Endothelial cell of umbilical vein (primary cell): ENCODE measurements at regions not wholly inside any gene's neighbourhood (a gene's known extent, or its start where the extent isn't known, plus 50 kb on each side); places are given as distances from the start of the nearest gene placed in this dataset.

ENCODE experiments used
- BruUV-seq: library from RNA; stranded (reverse); fragments of 400-500 nt; replicated peaks from 2 replicates; lab custom pipeline; 2021; lab: Mats Ljungman, UMichigan
- CTCF ChIA-PET: fragments of 300-600, 350-600 bp; sonication (Branson Sonifier 250); formaldehyde crosslinking; loops from one replicate; lab custom pipeline; 2021; ENCODE audit warnings: antibody characterized with exemption, inconsistent platforms; lab: Charles Lee
- POLR2A ChIA-PET: fragments of 300-600, 350-600 bp; sonication (Branson Sonifier 250); formaldehyde crosslinking; loops from one replicate; lab custom pipeline; 2021; ENCODE audit warnings: antibody characterized with exemption, inconsistent platforms; lab: Charles Lee
- DNase-seq: peaks from one replicate; pipeline ENCODE4 v3.0.0-alpha.2; 2011; ENCODE audit warnings: low read depth, low spot score
- FAIRE-seq: peaks from 2 replicates; lab custom pipeline; 2011; peaks lifted over from hg19 to GRCh38; lab: Jason Lieb, UNC
- H2AFZ ChIP-seq: 2 replicates; pipeline ENCODE4 v1.6.0; 2012; ENCODE audit warnings: low read depth, low read length, control low read depth, inconsistent platforms
- H3K27ac ChIP-seq: 2 replicates; pipeline ENCODE4 v1.5.1; 2011; ENCODE audit warnings: low read depth, mild to moderate bottlenecking, control low read depth, low read length, moderate library complexity; ENCODE audit not compliant: insufficient read depth
- H3K27me3 ChIP-seq, 2 experiments: 2 replicates each; pipeline versions ENCODE4 v1.6.0 to v1.6.1; 2011; ENCODE audit warnings: low read length in 2 of 2, mixed read lengths in 1 of 2; ENCODE audit not compliant: control insufficient read depth in 2 of 2, insufficient read depth in 2 of 2
- H3K36me3 ChIP-seq, 2 experiments: 2 replicates in 1 of 2; 3 replicates in 1 of 2; pipeline ENCODE4 v1.5.1; 2011; ENCODE audit warnings: low read length in 2 of 2, mild to moderate bottlenecking in 1 of 2, moderate library complexity in 1 of 2; ENCODE audit not compliant: control insufficient read depth in 2 of 2, insufficient read depth in 2 of 2; ENCODE audit errors: extremely low read depth in 1 of 2
- H3K4me1 ChIP-seq: 3 replicates; pipeline ENCODE4 v1.5.1; 2011; ENCODE audit warnings: mild to moderate bottlenecking, low read length; ENCODE audit not compliant: control insufficient read depth, insufficient read depth; ENCODE audit errors: extremely low read depth
- H3K4me2 ChIP-seq: 2 replicates; pipeline ENCODE4 v1.6.1; 2011; ENCODE audit warnings: low read length, control low read depth, mixed read lengths; ENCODE audit not compliant: insufficient read depth
- H3K4me3 ChIP-seq, 3 experiments: fragments of 200-600 bp in 1 of 3; sonication (generic), shearing (Covaris generic) in 1 of 3; replicated peaks in 1 of 3; 2 replicates each; pipeline ENCODE4 v1.5.1; 2011 to 2016; ENCODE audit warnings: control low read depth in 3 of 3, low read length in 3 of 3, mild to moderate bottlenecking in 2 of 3, inconsistent platforms in 1 of 3, low read depth in 1 of 3, moderate library complexity in 1 of 3; ENCODE audit not compliant: insufficient read depth in 1 of 3
- H3K79me2 ChIP-seq: 2 replicates; pipeline ENCODE4 v1.6.0; 2012; ENCODE audit warnings: low read length, inconsistent platforms; ENCODE audit not compliant: control insufficient read depth, insufficient read depth
- H3K9ac ChIP-seq: replicated peaks from 2 replicates; pipeline ENCODE3; 2011; ENCODE audit warnings: low read length, control low read depth; ENCODE audit not compliant: insufficient read depth; ENCODE audit errors: extremely low read depth
- H3K9me1 ChIP-seq: replicated peaks from 3 replicates; pipeline ENCODE4 v1.6.0; 2011; ENCODE audit warnings: mild to moderate bottlenecking, low read length; ENCODE audit not compliant: control insufficient read depth, insufficient read depth; ENCODE audit errors: extremely low read depth
- H3K9me3 ChIP-seq: replicated peaks from 2 replicates; pipeline ENCODE4 v1.5.1; 2012; ENCODE audit warnings: low read length, inconsistent platforms; ENCODE audit not compliant: control insufficient read depth, insufficient read depth
- H4K20me1 ChIP-seq: replicated peaks from 2 replicates; pipeline ENCODE3; 2011; ENCODE audit warnings: mild to moderate bottlenecking, low read length; ENCODE audit not compliant: control insufficient read depth, insufficient read depth; ENCODE audit errors: extremely low read depth
- EZH2 ChIP-seq: IDR thresholded peaks from 2 replicates; pipeline ENCODE4 v1.6.1; 2012; ENCODE audit warnings: borderline replicate concordance, low read depth, mild to moderate bottlenecking, moderate library complexity, low read length, inconsistent platforms; ENCODE audit not compliant: severe bottlenecking
- FOS ChIP-seq: IDR thresholded peaks from 2 replicates; pipeline ENCODE4 v1.6.1; 2011; ENCODE audit warnings: mild to moderate bottlenecking, low read length, moderate library complexity, borderline replicate concordance; ENCODE audit not compliant: insufficient read depth
- GATA2 ChIP-seq: IDR thresholded peaks from 2 replicates; pipeline ENCODE4 v1.7.0; 2011; ENCODE audit warnings: low read depth, mild to moderate bottlenecking, moderate library complexity, mixed read lengths, low read length; ENCODE audit not compliant: insufficient read length, insufficient read depth
- JUN ChIP-seq: IDR thresholded peaks from 2 replicates; pipeline ENCODE4 v1.6.1; 2011; ENCODE audit warnings: borderline replicate concordance, low read depth; ENCODE audit not compliant: insufficient read length, insufficient read depth
- MYC ChIP-seq: IDR thresholded peaks from one replicate; pipeline ENCODE4 v1.6.1; 2011; ENCODE audit warnings: mild to moderate bottlenecking, low read depth, low read length
- POLR2A ChIP-seq: IDR thresholded peaks from 2 replicates; pipeline ENCODE4 v1.6.1; 2012; ENCODE audit warnings: low read depth, mild to moderate bottlenecking, control low read depth, low read length
- POLR2AphosphoS5 ChIP-seq: IDR thresholded peaks from 2 replicates; pipeline ENCODE4 v1.6.1; 2012; ENCODE audit warnings: low read depth, mild to moderate bottlenecking, control low read depth, low read length, moderate library complexity; ENCODE audit not compliant: insufficient read depth
- dilution Hi-C: fragments of 300-500 bp; cut with MboI; formaldehyde crosslinking; loops from one replicate; pipeline ENCODE4 v1.15.0; 2019; ENCODE audit warnings: low sequenced_read_pairs; ENCODE audit not compliant: extremely low pct_ligation_motif_present
- intact Hi-C: fragments of 100-400 bp; cut with micrococcal nuclease; formaldehyde crosslinking; loops from one replicate; pipeline ENCODE4 v1.10.0; 2022
- TF ChIP-seq, protein P1 (sequence below): IDR thresholded peaks from 2 replicates; pipeline ENCODE4 v1.6.1; 2011; ENCODE audit not compliant: insufficient read depth, insufficient read length
- TF ChIP-seq, protein P2 (sequence below), 2 donors: IDR thresholded peaks; 1 replicate in 1 of 2; 2 replicates in 1 of 2; pipeline ENCODE4 v1.5.1; 2011; ENCODE audit warnings: low read length in 2 of 2, mild to moderate bottlenecking in 2 of 2, moderate library complexity in 2 of 2, control low read depth in 1 of 2, inconsistent platforms in 1 of 2, low read depth in 1 of 2; ENCODE audit not compliant: insufficient read depth in 1 of 2; ENCODE audit errors: extremely low read depth in 1 of 2

DNA sequence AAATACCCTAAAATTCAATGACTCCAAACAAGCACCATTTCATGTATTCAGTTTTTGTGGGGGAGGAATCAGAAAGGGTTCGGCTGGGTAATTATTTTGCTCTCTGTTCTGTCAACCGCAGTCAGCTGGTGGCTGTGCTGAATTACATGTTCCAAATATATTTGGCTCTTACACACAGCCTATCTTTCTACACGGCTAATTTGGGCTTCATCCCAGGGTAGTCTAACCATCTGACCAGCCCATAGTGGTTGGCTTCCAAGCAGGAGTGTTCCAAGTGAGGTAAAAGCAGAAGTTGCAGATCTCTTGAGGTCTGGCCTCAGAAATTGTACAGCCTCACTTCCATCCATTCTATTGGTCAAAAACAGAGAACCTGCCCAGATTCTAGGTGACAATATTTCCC is 760.8 kb upstream of the SEMA6D start:
- intact Hi-C loops (no loop called here), dilution Hi-C loops (no loop called here)
- ChIA-PET POLR2A (no interaction called here), CTCF (no interaction called here)
- FAIRE-seq (no peak), DNase-seq (no peak)
- Histone ChIP-seq H3K79me2 (no peaks in the 10 kb centered on the region), H3K4me3 (no peak overlapping the region), H4K20me1 (no peaks in the 10 kb centered on the region), H3K36me3 (no peaks in the 10 kb centered on the region), H3K9me3 (no peaks in the 10 kb centered on the region), H3K27me3 (no peaks in the 10 kb centered on the region), H3K27ac (no peak overlapping the region), H2AFZ (no peak overlapping the region), H3K9ac (no peak overlapping the region), H3K4me2 (no peak overlapping the region), H3K9me1 (no peaks in the 10 kb centered on the region), H3K4me1 (no peaks in the 10 kb centered on the region)
- no TSS peak for BruUV-seq
- no peak for TF ChIP-seq GATA2
- TF ChIP-seq, protein P1, sequence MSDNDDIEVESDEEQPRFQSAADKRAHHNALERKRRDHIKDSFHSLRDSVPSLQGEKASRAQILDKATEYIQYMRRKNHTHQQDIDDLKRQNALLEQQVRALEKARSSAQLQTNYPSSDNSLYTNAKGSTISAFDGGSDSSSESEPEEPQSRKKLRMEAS, result no peak
- no peak for TF ChIP-seq MYC
- TF ChIP-seq EZH2, result no peak
- TF ChIP-seq JUN, result no peak
- TF ChIP-seq POLR2A, result no peak
- TF ChIP-seq, protein P2, sequence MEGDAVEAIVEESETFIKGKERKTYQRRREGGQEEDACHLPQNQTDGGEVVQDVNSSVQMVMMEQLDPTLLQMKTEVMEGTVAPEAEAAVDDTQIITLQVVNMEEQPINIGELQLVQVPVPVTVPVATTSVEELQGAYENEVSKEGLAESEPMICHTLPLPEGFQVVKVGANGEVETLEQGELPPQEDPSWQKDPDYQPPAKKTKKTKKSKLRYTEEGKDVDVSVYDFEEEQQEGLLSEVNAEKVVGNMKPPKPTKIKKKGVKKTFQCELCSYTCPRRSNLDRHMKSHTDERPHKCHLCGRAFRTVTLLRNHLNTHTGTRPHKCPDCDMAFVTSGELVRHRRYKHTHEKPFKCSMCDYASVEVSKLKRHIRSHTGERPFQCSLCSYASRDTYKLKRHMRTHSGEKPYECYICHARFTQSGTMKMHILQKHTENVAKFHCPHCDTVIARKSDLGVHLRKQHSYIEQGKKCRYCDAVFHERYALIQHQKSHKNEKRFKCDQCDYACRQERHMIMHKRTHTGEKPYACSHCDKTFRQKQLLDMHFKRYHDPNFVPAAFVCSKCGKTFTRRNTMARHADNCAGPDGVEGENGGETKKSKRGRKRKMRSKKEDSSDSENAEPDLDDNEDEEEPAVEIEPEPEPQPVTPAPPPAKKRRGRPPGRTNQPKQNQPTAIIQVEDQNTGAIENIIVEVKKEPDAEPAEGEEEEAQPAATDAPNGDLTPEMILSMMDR (IDR thresholded peaks at IDR 0.05; ENCODE audit: extremely low read depth in 1 of 2, insufficient read depth in 1 of 2, low read depth in 1 of 2, low read length in 2 of 2), result no peak
- TF ChIP-seq POLR2AphosphoS5, result no peak
- TF ChIP-seq FOS, result no peak
